GM12801 (cell line): ENCODE measurements at regions not wholly inside any gene's neighbourhood (a gene's known extent, or its start where the extent isn't known, plus 50 kb on each side); places are given as distances from the start of the nearest gene placed in this dataset.

Experiments used
- CTCF ChIP-seq: IDR thresholded peaks from one replicate; pipeline ENCODE4 v1.5.1; 2011; ENCODE audit warnings: control low read depth; ENCODE audit not compliant: insufficient read length; ENCODE audit errors: extremely low read depth

DNA sequence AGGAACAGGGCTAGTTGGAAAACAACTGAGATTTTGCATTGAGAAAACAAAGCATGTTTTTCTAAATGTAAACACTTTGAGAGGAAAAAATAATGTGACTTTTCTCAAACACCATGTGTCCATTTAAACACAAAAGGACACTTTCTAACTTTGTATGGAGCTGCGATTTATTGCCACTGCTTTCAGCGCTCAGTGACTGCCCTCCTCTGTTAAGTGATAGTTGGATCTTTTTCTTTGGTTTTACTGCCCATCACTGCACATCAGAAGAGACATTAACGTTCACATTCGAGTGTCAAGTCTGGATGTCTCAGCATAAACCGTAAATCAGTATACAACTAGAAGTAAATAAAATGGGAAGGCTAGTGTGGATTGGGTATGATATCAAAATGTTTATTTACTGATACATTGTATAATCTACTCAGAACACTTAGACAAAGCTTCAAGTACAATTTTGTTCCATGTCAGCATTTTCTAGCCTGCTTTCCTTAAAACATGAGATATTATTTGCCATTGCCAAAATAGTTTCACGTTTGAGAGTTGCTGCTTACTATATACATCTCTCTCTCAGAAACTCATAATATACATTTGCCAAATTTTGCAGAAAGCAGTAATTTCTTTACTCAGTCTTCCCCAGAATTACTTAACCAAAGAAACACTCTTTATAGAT lies 237.6 kb downstream of the IKZF2 start:
- no peak for TF ChIP-seq CTCF

- TF ChIP-seq CTCF, result no peak
Observed at GRCh38 chr2:212912445-212913103, 238.8 kb downstream of the IKZF2 start.

GRCh38 chr2:212911011-212911410 lies 240.4 kb downstream of the IKZF2 start:
- no peak for TF ChIP-seq CTCF

GRCh38 chr2:212908682-212909435 lies 242.6 kb downstream of the IKZF2 start:
- no peak for TF ChIP-seq CTCF

- no peak for TF ChIP-seq CTCF
Observed at GRCh38 chr2:212908031-212908430, 243.4 kb downstream of the IKZF2 start.

- TF ChIP-seq CTCF, result no peak
Observed at GRCh38 chr2:212906620-212907019, 244.8 kb downstream of the IKZF2 start.

- no peak for TF ChIP-seq CTCF
Observed at GRCh38 chr2:212905640-212906201, 245.7 kb downstream of the IKZF2 start.
